K562 (cell line): ENCODE measurements at regions not wholly inside any gene's neighbourhood (a gene's known extent, or its start where the extent isn't known, plus 50 kb on each side); places are given as distances from the start of the nearest gene placed in this dataset.

Source experiments
- ATAC-seq: fragments of 200-7000 bp; cut with Tn5 transposase; 3 replicates; pipeline ENCODE4 v1.9.1; 2020; ENCODE audit warnings: moderate library complexity
- BruUV-seq: library from RNA; stranded (reverse); fragments of 400-500 nt; replicated peaks from 2 replicates; lab custom pipeline; 2021; lab: Mats Ljungman, UMichigan
- CTCF ChIA-PET: fragments of 300-600 bp; formaldehyde crosslinking; extraction: SDS; loops from one replicate; lab custom pipeline; 2021; ENCODE audit warnings: low intra/inter-chr PET ratio; lab: Yijun Ruan, JAX
- POLR2A ChIA-PET: fragments of 300-600, 350-650 bp; sonication (Branson Sonifier 250); formaldehyde crosslinking; extraction: SDS; loops from one replicate; lab custom pipeline; 2021; ENCODE audit warnings: antibody characterized with exemption, inconsistent platforms; lab: Yijun Ruan, JAX
- DNase-seq, 4 experiments: peaks; one replicate each; pipeline versions ENCODE4 v3.0.0 to v3.0.0-alpha.2; 2011 to 2018; ENCODE audit warnings: low spot score in 3 of 4, mixed read lengths in 3 of 4; ENCODE audit errors: extremely low read depth in 1 of 4
- FAIRE-seq: peaks from 2 replicates; lab custom pipeline; 2011; peaks lifted over from hg19 to GRCh38; lab: Jason Lieb, UNC
- H2AFZ ChIP-seq: 2 replicates; pipeline ENCODE4 v1.6.0; 2011; ENCODE audit warnings: low read depth, low read length, control low read depth, inconsistent platforms
- H3K27ac ChIP-seq: fragments of 200-600 bp; 3 replicates; pipeline ENCODE4 v1.8.0; 2011; ENCODE audit warnings: low read depth, mild to moderate bottlenecking, control low read depth, inconsistent platforms, low read length, moderate library complexity, mixed read lengths; ENCODE audit errors: extremely low read depth
- H3K27me3 ChIP-seq, 2 experiments: fragments of 300-600 bp in 1 of 2; 2 replicates in 1 of 2; 3 replicates in 1 of 2; pipeline versions ENCODE4 v1.6.0 to v1.8.0; 2011; ENCODE audit warnings: inconsistent platforms in 2 of 2, low read length in 2 of 2, mild to moderate bottlenecking in 1 of 2, mixed read lengths in 1 of 2, moderate library complexity in 1 of 2; ENCODE audit not compliant: control insufficient read depth in 2 of 2, insufficient read depth in 2 of 2
- H3K36me3 ChIP-seq: fragments of 300-600 bp; 3 replicates; pipeline ENCODE4 v1.8.0; 2011; ENCODE audit warnings: mild to moderate bottlenecking, low read length, inconsistent platforms; ENCODE audit not compliant: control insufficient read depth, insufficient read depth
- H3K4me1 ChIP-seq, 2 experiments: fragments of 200-600 bp in 1 of 2; replicated peaks in 1 of 2; 2 replicates in 1 of 2; 3 replicates in 1 of 2; pipeline versions ENCODE4 v1.5.1 to v1.8.0; 2011; ENCODE audit warnings: inconsistent platforms in 2 of 2, low read length in 2 of 2, mild to moderate bottlenecking in 1 of 2, mixed read lengths in 1 of 2, moderate library complexity in 1 of 2; ENCODE audit not compliant: control insufficient read depth in 2 of 2, insufficient read depth in 2 of 2
- H3K4me2 ChIP-seq: 2 replicates; pipeline ENCODE4 v1.6.1; 2011; ENCODE audit warnings: low read length, control low read depth, inconsistent platforms, mixed read lengths; ENCODE audit not compliant: insufficient read depth
- H3K4me3 ChIP-seq: fragments of 200-600 bp; sonication (generic), shearing (Covaris generic); 2 replicates; pipeline ENCODE4 v1.5.1; 2016; ENCODE audit warnings: control low read depth, inconsistent platforms
- H3K79me2 ChIP-seq: fragments of 200-600 bp; 3 replicates; pipeline ENCODE4 v1.8.0; 2011; ENCODE audit warnings: low read length, inconsistent platforms; ENCODE audit not compliant: control insufficient read depth, insufficient read depth
- H3K9ac ChIP-seq, 2 experiments: 2 replicates each; pipeline versions ENCODE4 v1.6.0 to v1.6.1; 2011; ENCODE audit warnings: low read depth in 2 of 2, low read length in 2 of 2, control low read depth in 1 of 2, inconsistent platforms in 1 of 2, mild to moderate bottlenecking in 1 of 2, mixed read lengths in 1 of 2; ENCODE audit not compliant: insufficient read depth in 1 of 2
- H3K9me1 ChIP-seq: one replicate; pipeline ENCODE4 v1.6.0; 2011; ENCODE audit warnings: inconsistent platforms, mild to moderate bottlenecking, low read length, moderate library complexity; ENCODE audit not compliant: control insufficient read depth, insufficient read depth
- H3K9me3 ChIP-seq: replicated peaks from 2 replicates; pipeline ENCODE4 v1.5.1; 2011; ENCODE audit warnings: low read depth, low read length, inconsistent platforms; ENCODE audit not compliant: control insufficient read depth, insufficient read depth
- H4K20me1 ChIP-seq: replicated peaks from 2 replicates; pipeline ENCODE4 v1.6.1; 2011; ENCODE audit warnings: low read length, inconsistent platforms, mixed read lengths; ENCODE audit not compliant: control insufficient read depth, insufficient read depth
- CHD4 ChIP-seq: fragments of 200-600 bp; sonication (generic); IDR thresholded peaks from 3 replicates; pipeline ENCODE4 v1.6.1; 2012; ENCODE audit warnings: low read depth, mild to moderate bottlenecking, mixed read lengths, low read length, inconsistent platforms; ENCODE audit not compliant: insufficient read depth, insufficient replicate concordance, poor library complexity, severe bottlenecking
- FOXM1 ChIP-seq, 2 experiments: fragments of 450-650 bp in 1 of 2; sonication (generic) in 1 of 2; formaldehyde crosslinking in 1 of 2; IDR thresholded peaks; 2 replicates each; pipeline versions ENCODE4 v1.6.1 to v1.9.0; 2017 to 2022; ENCODE audit warnings: low read depth in 2 of 2, mild to moderate bottlenecking in 2 of 2, missing genetic modification reagents in 1 of 2, moderate library complexity in 1 of 2
- GABPA ChIP-seq: fragments of 200-800 bp; sonication (Bioruptor generic); conservative IDR thresholded peaks from 2 replicates; pipeline ENCODE4 v1.6.1; 2016; ENCODE audit warnings: low read depth, missing genetic modification characterization, missing compliant biosample characterization
- HMG20B ChIP-seq: fragments of 250-450 bp; sonication (Bioruptor Pico); IDR thresholded peaks from 2 replicates; pipeline ENCODE4 v1.5.0; 2021; ENCODE audit warnings: mild to moderate bottlenecking
- JUN ChIP-seq, 2 experiments: sonication (generic) in 1 of 2; formaldehyde crosslinking in 1 of 2; IDR thresholded peaks; 2 replicates each; pipeline versions ENCODE4 v1.6.1 to v1.8.0; 2012 to 2022; ENCODE audit warnings: borderline replicate concordance in 2 of 2, mild to moderate bottlenecking in 2 of 2, improper control_type of control experiment in 1 of 2, low read depth in 1 of 2, low read length in 1 of 2, missing genetic modification reagents in 1 of 2
- KLF6 ChIP-seq: fragments of 250-450 bp; sonication (Bioruptor Pico); IDR thresholded peaks from 2 replicates; pipeline ENCODE4 v1.4.0; 2020; ENCODE audit warnings: mild to moderate bottlenecking, moderate library complexity, borderline replicate concordance
- NFATC3 ChIP-seq: fragments of 450-650 bp; IDR thresholded peaks from 2 replicates; pipeline ENCODE4 v1.6.1; 2017; ENCODE audit warnings: mild to moderate bottlenecking
- PHB ChIP-seq: fragments of 250-450 bp; sonication (Bioruptor Pico); IDR thresholded peaks from 2 replicates; pipeline ENCODE4 v1.5.0; 2021
- POLR3A ChIP-seq: IDR thresholded peaks from 2 replicates; pipeline ENCODE4 v1.6.1; 2011; ENCODE audit warnings: borderline replicate concordance, mild to moderate bottlenecking, moderate library complexity; ENCODE audit not compliant: insufficient read length, insufficient read depth; ENCODE audit errors: extremely low read depth
- POU5F1 ChIP-seq: fragments of 150-350 bp; IDR thresholded peaks from 2 replicates; pipeline ENCODE4 v1.6.1; 2014; ENCODE audit warnings: borderline replicate concordance, low read length, low read depth, mild to moderate bottlenecking; ENCODE audit not compliant: partially characterized antibody
- RB1 ChIP-seq: fragments of 450-650 bp; IDR thresholded peaks from 2 replicates; pipeline ENCODE4 v1.6.1; 2017; ENCODE audit warnings: low read depth, mild to moderate bottlenecking
- TAF15 ChIP-seq: fragments of 200-400 bp; formaldehyde crosslinking; IDR thresholded peaks from 2 replicates; pipeline ENCODE4 v1.6.1; 2017; ENCODE audit warnings: mild to moderate bottlenecking, low read depth, low read length, moderate library complexity
- TARDBP ChIP-seq: fragments of 450-650 bp; IDR thresholded peaks from 2 replicates; pipeline ENCODE4 v1.6.1; 2016
- TRIM24 ChIP-seq, 2 experiments: fragments of 450-650 bp; IDR thresholded peaks; 2 replicates each; pipeline ENCODE4 v1.6.1; 2016
- ZFPM2 ChIP-seq: fragments of 250-450 bp; sonication (Bioruptor Pico); IDR thresholded peaks from 2 replicates; pipeline ENCODE4 v1.5.1; 2022; ENCODE audit warnings: mild to moderate bottlenecking
- ZNF124 ChIP-seq: sonication (generic); formaldehyde crosslinking; IDR thresholded peaks from 2 replicates; pipeline ENCODE4 v1.8.1; 2022; ENCODE audit warnings: missing genetic modification reagents
- ZNF431 ChIP-seq: sonication (generic); formaldehyde crosslinking; IDR thresholded peaks from 2 replicates; pipeline ENCODE4 v1.8.0; 2022; ENCODE audit warnings: mild to moderate bottlenecking, missing genetic modification reagents
- ZNF589 ChIP-seq: fragments of 200-800 bp; sonication (Bioruptor generic); IDR thresholded peaks from 2 replicates; pipeline ENCODE4 v1.6.1; 2016; ENCODE audit warnings: low read depth, missing genetic modification characterization, missing compliant biosample characterization
- ZNF644 ChIP-seq: fragments of 200-800 bp; sonication (Bioruptor generic); IDR thresholded peaks from 2 replicates; pipeline ENCODE4 v1.6.1; 2016; ENCODE audit warnings: low read depth, missing genetic modification characterization, missing compliant biosample characterization
- ZNF830 ChIP-seq: fragments of 250-450 bp; sonication (Bioruptor Pico); IDR thresholded peaks from 2 replicates; pipeline ENCODE4 v1.5.0; 2021; ENCODE audit warnings: mild to moderate bottlenecking
- WGBS: fragments of 100-300 bp; shearing (Covaris generic); methylation state at CpG from one replicate; pipeline ENCODE4 v1.1.6; 2016; ENCODE audit warnings: low coverage, mixed read lengths; ENCODE audit not compliant: insufficient coverage; ENCODE audit errors: missing lambda C conversion rate; 5-methylcytosine and 5-hydroxymethylcytosine counted together
- in situ Hi-C: fragments of 300-500 bp; cut with MboI; formaldehyde crosslinking; loops from 4 replicates; pipeline ENCODE4 v1.15.0; 2018; ENCODE audit warnings: inconsistent platforms, mixed read lengths
- intact Hi-C: fragments of 100-400 bp; cut with micrococcal nuclease; formaldehyde crosslinking; loops from 2 replicates; pipeline ENCODE4 v1.14.2; 2022
- TF ChIP-seq, protein P1 (sequence below), 2 experiments: fragments of 450-650 bp; IDR thresholded peaks; 2 replicates each; pipeline ENCODE4 v1.6.1; 2016

DNA sequence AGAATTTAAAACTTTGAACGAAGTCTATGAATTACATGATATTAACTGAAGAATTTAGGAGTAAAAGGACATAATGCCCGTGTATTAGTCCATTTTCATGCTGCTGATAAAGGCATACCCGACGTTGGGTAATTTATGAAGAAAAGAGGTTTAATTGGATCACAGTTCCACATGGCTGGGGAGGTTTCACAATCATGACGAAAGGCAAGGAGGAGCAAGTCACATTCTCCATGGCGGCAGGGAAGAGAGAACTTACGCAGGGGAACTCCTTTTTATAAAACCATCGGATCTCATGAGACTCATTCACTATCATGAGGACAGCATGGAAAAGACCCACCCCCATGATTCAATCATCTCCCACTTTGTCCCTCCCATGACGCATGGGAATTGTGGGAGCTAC is 210.6 kb downstream of the CD83 start (continued):
- TF ChIP-seq, protein P1, sequence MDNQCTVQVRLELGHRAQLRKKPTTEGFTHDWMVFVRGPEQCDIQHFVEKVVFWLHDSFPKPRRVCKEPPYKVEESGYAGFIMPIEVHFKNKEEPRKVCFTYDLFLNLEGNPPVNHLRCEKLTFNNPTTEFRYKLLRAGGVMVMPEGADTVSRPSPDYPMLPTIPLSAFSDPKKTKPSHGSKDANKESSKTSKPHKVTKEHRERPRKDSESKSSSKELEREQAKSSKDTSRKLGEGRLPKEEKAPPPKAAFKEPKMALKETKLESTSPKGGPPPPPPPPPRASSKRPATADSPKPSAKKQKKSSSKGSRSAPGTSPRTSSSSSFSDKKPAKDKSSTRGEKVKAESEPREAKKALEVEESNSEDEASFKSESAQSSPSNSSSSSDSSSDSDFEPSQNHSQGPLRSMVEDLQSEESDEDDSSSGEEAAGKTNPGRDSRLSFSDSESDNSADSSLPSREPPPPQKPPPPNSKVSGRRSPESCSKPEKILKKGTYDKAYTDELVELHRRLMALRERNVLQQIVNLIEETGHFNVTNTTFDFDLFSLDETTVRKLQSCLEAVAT (IDR thresholded peaks at IDR 0.05): no peak
- no peak for TF ChIP-seq POU5F1
- TF ChIP-seq CHD4: no peak
- TF ChIP-seq ZNF431: peak; percentile 56; the same call in 1 of the 2 replicates
- no peak for TF ChIP-seq NFATC3
- TF ChIP-seq TRIM24 (IDR thresholded peaks at IDR 0.05): peak in 1 of 2 experiments; percentile 56; a peak in 1 of 4 replicates

DNA sequence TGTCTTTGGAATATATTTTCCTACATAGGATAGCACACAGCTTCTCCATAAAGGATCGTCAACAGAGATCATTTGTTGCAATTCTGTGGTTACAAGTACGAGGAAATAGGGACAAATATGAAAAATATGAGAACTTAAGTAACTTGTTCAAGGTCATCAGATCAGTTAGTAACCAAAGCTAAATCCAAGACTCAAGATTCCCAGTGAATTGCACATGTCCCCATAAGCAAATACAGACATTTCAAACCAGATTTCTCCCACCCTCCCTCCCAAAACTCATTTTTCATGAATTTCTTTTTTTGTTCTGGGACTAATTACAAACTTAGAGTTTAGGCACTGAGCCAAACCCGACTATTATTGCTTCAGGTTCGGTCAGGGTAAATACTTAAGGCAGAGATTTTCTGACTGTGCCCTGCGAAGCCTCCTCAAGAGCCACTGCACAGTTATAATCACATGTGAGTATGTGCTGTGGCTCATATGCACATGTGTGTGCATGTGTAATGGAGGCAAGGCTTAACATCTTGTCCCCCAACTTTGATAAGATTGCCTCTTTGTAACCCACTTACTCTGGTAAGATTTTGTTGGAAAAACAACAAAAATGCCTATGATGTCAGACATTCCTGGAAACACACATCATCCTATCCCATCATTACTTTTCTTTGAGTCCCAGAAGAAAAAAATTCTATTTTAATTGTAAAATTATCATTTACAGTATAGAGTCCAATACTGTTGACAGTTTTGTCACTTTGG is 216.2 kb downstream of the CD83 start:
- ChIA-PET POLR2A (interaction anchor here (0.7 kb wide), 1 partner anchor 622 kb away, joined by 4 read pairs; the partner anchor contains the start of gene RANBP9), CTCF (no interaction called here)
- H3K4me1 ChIP-seq: no peaks in the 10 kb centered on the region
- intact Hi-C loops: no loop called here
- H3K9me3 ChIP-seq: no peaks in the 10 kb centered on the region
- ATAC-seq: no peak
- no peak overlapping the region for H3K9ac ChIP-seq
- no peaks in the 10 kb centered on the region for H4K20me1 ChIP-seq
- no peaks in the 10 kb centered on the region for H3K79me2 ChIP-seq
- DNase-seq: no peak
- H2AFZ ChIP-seq: no peak overlapping the region
- in situ Hi-C loops: no loop called here
- peaks cover 22 to 26% of the 10 kb centered on the region in 2 experiments for H3K27me3 ChIP-seq
- H3K9me1 ChIP-seq: no peaks in the 10 kb centered on the region
- WGBS: 0% methylated on average over 5 of the region's 5 CpGs
- H3K4me3 ChIP-seq: no peak overlapping the region
- no peak overlapping the region for H3K4me2 ChIP-seq
- BruUV-seq: no TSS peak
- H3K36me3 ChIP-seq: no peaks in the 10 kb centered on the region
- TF ChIP-seq ZNF644 (no peak), HMG20B (CRISPR knock-in tag) (no peak), TARDBP (no peak), PHB (CRISPR knock-in tag) (no peak), ZFPM2 (no peak), KLF6 (CRISPR knock-in tag) (no peak), POLR3A (no peak), JUN (IDR thresholded peaks at IDR 0.05; ENCODE audit: borderline replicate concordance, low read depth, low read length) (no peak), JUN (CRISPR knock-in tag; IDR thresholded peaks at IDR 0.05; ENCODE audit: borderline replicate concordance) (no peak), ZNF124 (CRISPR knock-in tag) (no peak), GABPA (tag) (no peak), ZNF830 (CRISPR knock-in tag) (no peak), FOXM1 (IDR thresholded peaks at IDR 0.05; ENCODE audit: low read depth) (no peak), FOXM1 (CRISPR knock-in tag; IDR thresholded peaks at IDR 0.05; ENCODE audit: low read depth) (no peak), ZNF589 (CRISPR knock-in tag) (no peak), TAF15 (no peak), RB1 (no peak)
- no peak for FAIRE-seq
- no peak overlapping the region for H3K27ac ChIP-seq
